Epithelial cell of esophagus (primary cell): ENCODE measurements at regions not wholly inside any gene's neighbourhood (a gene's known extent, or its start where the extent isn't known, plus 50 kb on each side); places are given as distances from the start of the nearest gene placed in this dataset.
"Not testable (repeated sequence)": the region's sequence is repeated elsewhere in the genome, so short reads cannot be mapped to it uniquely, and the experiment has no call there.

Experiments used
- DNase-seq: peaks from one replicate; pipeline ENCODE4 v3.0.0; 2010; ENCODE audit warnings: low read depth
- H3K4me3 ChIP-seq: 2 replicates; pipeline ENCODE4 v1.5.1; 2011; ENCODE audit warnings: mild to moderate bottlenecking, low read length, control low read depth
- CTCF ChIP-seq: IDR thresholded peaks from 2 replicates; pipeline ENCODE4 v1.5.1; 2011; ENCODE audit warnings: low read depth, mild to moderate bottlenecking, low read length, control low read depth, inconsistent platforms; ENCODE audit not compliant: insufficient read depth; ENCODE audit errors: missing control alignments

- H3K4me3 ChIP-seq, result no peak overlapping the region
- DNase-seq, result no peak
- no peak for TF ChIP-seq CTCF
These were observed 258.3 kb downstream of the SRGAP2C start for GRCh38 chr1:121443001-121443540.

GRCh38 chr1:121444096-121444495 lies 259.3 kb downstream of the SRGAP2C start:
- H3K4me3 ChIP-seq, result no peak overlapping the region
- DNase-seq, result peak; percentile 77
- TF ChIP-seq CTCF, result no peak

GRCh38 chr1:121445679-121446078 lies 260.9 kb downstream of the SRGAP2C start:
- no peak for TF ChIP-seq CTCF
- no peak for DNase-seq
- H3K4me3 ChIP-seq, result no peak overlapping the region

- TF ChIP-seq CTCF, result peak; percentile 30
- not testable (repeated sequence) for DNase-seq, H3K4me3 ChIP-seq
These were observed 262.6 kb downstream of the SRGAP2C start for GRCh38 chr1:121447280-121447923.

GRCh38 chr1:121448064-121448463 lies 263.3 kb downstream of the SRGAP2C start:
- not testable (repeated sequence) for H3K4me3 ChIP-seq, DNase-seq

- no peak for TF ChIP-seq CTCF
- DNase-seq, result no peak
- H3K4me3 ChIP-seq, result no peak overlapping the region
These were observed 264.1 kb downstream of the SRGAP2C start for GRCh38 chr1:121448851-121449250.

GRCh38 chr1:121452484-121452883 lies 267.7 kb downstream of the SRGAP2C start:
- no peak for DNase-seq
- H3K4me3 ChIP-seq, result no peak overlapping the region
- TF ChIP-seq CTCF, result no peak
